T-helper 9 cell (primary cell): ENCODE measurements at regions not wholly inside any gene's neighbourhood (a gene's known extent, or its start where the extent isn't known, plus 50 kb on each side); places are given as distances from the start of the nearest gene placed in this dataset.

Experiments
- DNase-seq: peaks from one replicate; pipeline ENCODE4 v3.0.0-alpha.2; 2020

- DNase-seq = no peak
Observed at GRCh38 chr15:39230205-39230907, 350.5 kb upstream of the THBS1 start.

GRCh38 chr15:39230908-39231285 is 350.0 kb upstream of the THBS1 start:
- no peak for DNase-seq

GRCh38 chr15:39232512-39232911 is 348.4 kb upstream of the THBS1 start:
- no peak for DNase-seq

- DNase-seq = no peak
Observed at GRCh38 chr15:39235084-39235795, 345.6 kb upstream of the THBS1 start.

- DNase-seq = no peak
Observed at GRCh38 chr15:39236375-39236774, 344.5 kb upstream of the THBS1 start.

GRCh38 chr15:39238443-39238842 is 342.4 kb upstream of the THBS1 start:
- no peak for DNase-seq

- DNase-seq = no peak
Observed at GRCh38 chr15:39239562-39239961, 341.3 kb upstream of the THBS1 start.

- DNase-seq = no peak
Observed at GRCh38 chr15:39242345-39242744, 338.5 kb upstream of the THBS1 start.

GRCh38 chr15:39243396-39243795 is 337.5 kb upstream of the THBS1 start:
- no peak for DNase-seq

GRCh38 chr15:39244776-39245175 is 336.1 kb upstream of the THBS1 start:
- no peak for DNase-seq

- no peak for DNase-seq
Observed at GRCh38 chr15:39246523-39246922, 334.4 kb upstream of the THBS1 start.

GRCh38 chr15:39247574-39247973 is 333.3 kb upstream of the THBS1 start:
- DNase-seq = no peak

- no peak for DNase-seq
Observed at GRCh38 chr15:39248204-39248603, 332.7 kb upstream of the THBS1 start.

GRCh38 chr15:39250001-39250400 is 330.9 kb upstream of the THBS1 start:
- no peak for DNase-seq

GRCh38 chr15:39250460-39251186 is 330.3 kb upstream of the THBS1 start:
- no peak for DNase-seq

GRCh38 chr15:39251413-39252133 is 329.3 kb upstream of the THBS1 start:
- DNase-seq = no peak

- no peak for DNase-seq
Observed at GRCh38 chr15:39252134-39252470, 328.8 kb upstream of the THBS1 start.

- DNase-seq = no peak
Observed at GRCh38 chr15:39253552-39253951, 327.3 kb upstream of the THBS1 start.

- DNase-seq = no peak
Observed at GRCh38 chr15:39254181-39254580, 326.7 kb upstream of the THBS1 start.

- DNase-seq = no peak
Observed at GRCh38 chr15:39255760-39256159, 325.1 kb upstream of the THBS1 start.

GRCh38 chr15:39260391-39260790 is 320.5 kb upstream of the THBS1 start:
- no peak for DNase-seq

- no peak for DNase-seq
Observed at GRCh38 chr15:39260791-39261190, 320.1 kb upstream of the THBS1 start.
